ENCODE measurements at regions not wholly inside any gene's neighbourhood (a gene's known extent, or its start where the extent isn't known, plus 50 kb on each side); places are given as distances from the start of the nearest gene placed in this dataset.

DNA sequence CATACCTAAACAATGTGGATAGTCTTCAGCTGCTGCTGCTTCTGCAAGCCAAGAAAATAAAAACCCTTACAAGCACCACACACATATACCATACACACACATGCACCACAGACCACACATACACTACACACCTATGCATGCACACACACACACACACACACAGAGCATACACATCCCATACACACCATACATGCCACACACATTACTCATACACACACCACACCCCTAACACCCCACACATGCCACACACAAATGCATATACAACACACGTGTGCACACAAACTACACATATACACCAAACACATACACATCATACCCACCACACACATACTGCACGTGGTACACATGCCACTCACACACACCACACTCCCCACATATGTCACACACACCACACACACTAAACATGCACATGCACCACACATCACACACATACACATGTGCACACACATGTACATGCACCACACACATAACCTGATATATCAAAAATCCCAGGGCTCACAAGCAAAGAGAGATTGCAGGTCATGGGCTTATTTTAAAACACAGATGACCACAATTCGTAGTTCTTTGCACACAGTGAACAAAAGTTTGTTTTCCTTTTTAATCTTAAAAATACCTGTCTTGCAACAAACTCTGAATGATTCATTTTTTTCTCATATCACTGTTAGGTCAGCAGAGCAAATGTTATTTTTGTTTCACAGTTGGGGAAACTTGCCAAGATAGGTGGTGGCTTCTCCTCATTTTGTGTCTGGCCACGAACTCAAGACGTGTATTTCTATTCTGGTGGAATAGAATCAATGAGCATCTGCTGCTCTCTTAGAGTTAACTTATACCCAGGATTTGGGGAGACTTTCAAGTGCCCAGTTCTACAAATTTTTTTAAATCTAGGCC, 456.6 kb downstream of the FGF9 start:
- no peak for TF ChIP-seq CTCF (conservative IDR thresholded peaks at IDR 0.05)
- Mint-ChIP-seq H3K27me3 (ENCODE audit: low read depth) (no peaks in the 10 kb centered on the region), H3K4me3 (no peak overlapping the region), H3K9me3 (no peaks in the 10 kb centered on the region), H3K36me3 (ENCODE audit: low read depth) (no peaks in the 10 kb centered on the region), H3K27ac (ENCODE audit: unreplicated experiment) (no peak overlapping the region), H3K4me1 (no peaks in the 10 kb centered on the region)
- DNase-seq (ENCODE audit: low read depth, low spot score) = no peak

DNA sequence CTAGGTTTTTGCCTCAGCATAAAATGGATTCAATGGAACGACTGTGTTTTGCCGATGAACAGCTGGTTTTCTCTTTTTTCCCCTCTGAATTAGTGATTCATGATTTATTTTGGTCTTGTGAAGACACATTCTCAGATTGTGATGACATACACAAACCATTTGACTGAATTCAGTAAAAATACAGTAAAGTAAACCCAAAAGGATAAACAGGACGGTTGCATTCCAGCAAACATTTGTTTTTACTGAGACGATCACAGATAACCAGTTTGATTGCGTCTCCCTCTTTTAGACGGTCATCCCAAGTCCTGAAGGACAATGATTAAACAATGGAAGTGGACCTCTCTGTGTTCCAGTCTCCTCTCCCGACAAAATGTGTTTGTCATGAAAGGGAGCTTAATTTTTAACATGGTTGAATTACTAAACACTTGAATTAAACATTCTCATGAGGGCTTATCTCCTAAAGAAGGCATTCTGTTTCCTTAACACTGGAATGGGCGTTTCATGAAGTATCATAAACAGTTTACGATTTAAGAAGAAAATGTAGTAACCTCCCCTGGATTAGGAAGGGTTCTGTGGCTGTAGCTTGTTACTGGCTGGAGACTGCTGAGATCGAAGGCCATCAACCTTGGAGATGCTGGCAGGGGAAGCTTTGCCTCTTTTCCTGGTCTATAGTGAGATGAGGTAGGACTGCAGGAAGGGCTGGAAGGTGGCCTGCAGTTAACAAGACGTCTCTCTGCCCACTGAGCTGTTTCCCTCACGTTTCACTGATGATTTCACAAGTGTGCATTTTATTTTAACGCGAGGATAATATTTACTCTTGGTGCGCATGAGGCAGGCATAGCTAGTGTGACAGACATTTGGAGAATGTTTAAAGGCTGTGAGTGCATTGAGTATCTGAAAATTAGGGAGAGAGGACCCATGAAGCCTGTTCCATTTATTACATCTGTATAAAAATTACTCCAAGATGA, 457.9 kb downstream of the FGF9 start:
- no peak for TF ChIP-seq CTCF (conservative IDR thresholded peaks at IDR 0.05)

DNA sequence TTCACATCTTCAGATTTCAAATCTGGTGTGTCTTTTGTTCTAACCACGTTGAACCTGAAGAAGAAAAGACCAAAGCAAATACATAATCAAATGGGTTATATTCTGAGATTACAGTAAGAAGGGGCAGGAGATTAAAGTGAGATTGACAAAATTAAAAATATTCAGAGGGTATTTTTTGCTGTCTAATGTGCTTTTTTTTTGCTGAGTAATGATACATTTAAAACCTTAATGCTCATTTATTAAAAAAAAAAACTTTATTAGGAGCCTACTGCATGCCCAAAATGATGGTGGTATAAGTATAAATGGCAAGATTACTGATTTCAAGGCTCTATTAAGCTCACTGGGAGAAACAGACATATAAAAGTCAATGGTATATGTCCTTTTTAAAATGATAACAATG, 459.4 kb downstream of the FGF9 start:
- Mint-ChIP-seq H3K36me3 (ENCODE audit: low read depth) (no peaks in the 10 kb centered on the region), H3K27me3 (ENCODE audit: low read depth) (no peaks in the 10 kb centered on the region), H3K4me1 (no peaks in the 10 kb centered on the region), H3K4me3 (no peak overlapping the region), H3K9me3 (no peaks in the 10 kb centered on the region), H3K27ac (ENCODE audit: unreplicated experiment) (no peak overlapping the region)
- no peak for DNase-seq (ENCODE audit: low read depth, low spot score)
- no peak for TF ChIP-seq CTCF (conservative IDR thresholded peaks at IDR 0.05)

More for the DNA sequence above, 457.9 kb downstream of the FGF9 start:
- Mint-ChIP-seq H3K4me1 (no peaks in the 10 kb centered on the region), H3K4me3 (no peak overlapping the region), H3K9me3 (no peaks in the 10 kb centered on the region), H3K27ac (ENCODE audit: unreplicated experiment) (no peak overlapping the region), H3K36me3 (ENCODE audit: low read depth) (no peaks in the 10 kb centered on the region), H3K27me3 (ENCODE audit: low read depth) (no peaks in the 10 kb centered on the region)
- DNase-seq (ENCODE audit: low read depth, low spot score) = no peak

DNA sequence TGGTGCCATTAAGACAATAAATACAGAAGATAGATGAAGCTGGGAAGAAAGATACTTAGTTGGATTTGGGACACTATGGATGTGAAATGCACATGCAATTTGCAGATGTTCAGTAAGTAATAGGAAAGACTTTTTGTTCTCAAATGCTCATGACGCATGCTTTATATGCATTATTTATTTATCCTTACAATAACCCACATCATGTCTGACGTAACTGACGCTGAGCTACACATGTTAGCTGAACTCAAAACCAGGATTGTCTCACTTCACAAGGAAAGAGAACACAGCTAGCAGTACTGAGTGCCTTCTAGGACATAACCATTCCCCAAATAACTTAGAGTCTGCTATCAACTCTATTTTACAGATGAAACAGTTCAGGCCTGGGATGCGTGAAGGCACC, 463.4 kb downstream of the FGF9 start:
- Mint-ChIP-seq H3K9me3 (no peaks in the 10 kb centered on the region), H3K36me3 (ENCODE audit: low read depth) (no peaks in the 10 kb centered on the region), H3K4me3 (no peak overlapping the region), H3K27me3 (ENCODE audit: low read depth) (peaks cover 2% of the 10 kb centered on the region), H3K27ac (ENCODE audit: unreplicated experiment) (no peak overlapping the region), H3K4me1 (peaks cover 7% of the 10 kb centered on the region)
- no peak for DNase-seq (ENCODE audit: low read depth, low spot score)
- no peak for TF ChIP-seq CTCF (conservative IDR thresholded peaks at IDR 0.05)

DNA sequence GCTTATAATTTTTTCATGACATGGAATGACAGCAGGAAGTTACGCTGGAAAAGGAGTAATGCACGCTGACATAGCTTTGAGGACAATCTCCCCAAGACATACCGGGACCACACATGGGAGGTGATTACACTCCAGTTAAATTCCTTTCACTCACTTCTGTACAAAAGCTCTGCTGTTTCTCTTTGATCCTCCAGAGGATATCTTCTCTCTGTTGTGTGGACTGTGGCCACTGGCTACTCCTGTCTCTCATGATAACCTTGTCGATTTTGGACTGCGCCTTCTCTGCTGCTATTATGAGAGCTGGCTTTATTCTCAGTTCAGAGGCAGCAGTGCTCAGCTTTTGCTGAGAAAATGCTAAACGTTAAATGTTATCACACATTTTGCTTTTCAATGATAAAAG, 464.6 kb downstream of the FGF9 start:
- TF ChIP-seq CTCF (conservative IDR thresholded peaks at IDR 0.05) = no peak
- no peak overlapping the region for H3K27ac Mint-ChIP-seq (ENCODE audit: unreplicated experiment)
- no peaks in the 10 kb centered on the region for H3K36me3 Mint-ChIP-seq (ENCODE audit: low read depth)
- H3K4me1 Mint-ChIP-seq = peaks cover 7% of the 10 kb centered on the region
- no peak overlapping the region for H3K4me3 Mint-ChIP-seq
- H3K27me3 Mint-ChIP-seq (ENCODE audit: low read depth) = peaks cover 2% of the 10 kb centered on the region
- H3K9me3 Mint-ChIP-seq = no peaks in the 10 kb centered on the region
- DNase-seq (ENCODE audit: low read depth, low spot score) = no peak
